CD4-positive, alpha-beta T cell treated with Interleukin-6 at 100 ng/mL for 8 hours (primary cell): ENCODE measurements at regions not wholly inside any gene's neighbourhood (a gene's known extent, or its start where the extent isn't known, plus 50 kb on each side); places are given as distances from the start of the nearest gene placed in this dataset.

Experiments
- DNase-seq: peaks from one replicate; pipeline ENCODE4 v3.0.0-alpha.2; 2020; ENCODE audit warnings: mixed read lengths, low spot score

DNA sequence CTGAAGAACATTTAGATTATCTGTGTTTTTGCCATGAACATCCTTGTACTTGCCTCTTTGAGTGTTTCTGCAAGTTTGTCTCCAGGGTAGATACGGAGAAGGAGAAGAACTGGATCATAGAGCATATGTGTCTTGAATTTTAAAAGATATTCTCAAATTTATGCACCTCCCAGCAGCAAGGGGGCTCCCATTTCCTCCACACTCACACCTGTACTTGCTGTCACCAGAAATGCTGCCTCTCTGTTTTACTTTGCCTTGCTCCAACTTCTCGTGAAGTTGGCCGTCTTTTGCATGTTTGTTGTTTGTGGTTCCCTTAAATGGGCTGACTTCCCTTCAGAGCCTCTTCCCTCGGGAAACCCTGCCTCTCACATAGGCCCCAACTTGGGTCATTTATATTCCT lies 171.0 kb downstream of the TFAP2C start:
- no peak for DNase-seq

DNA sequence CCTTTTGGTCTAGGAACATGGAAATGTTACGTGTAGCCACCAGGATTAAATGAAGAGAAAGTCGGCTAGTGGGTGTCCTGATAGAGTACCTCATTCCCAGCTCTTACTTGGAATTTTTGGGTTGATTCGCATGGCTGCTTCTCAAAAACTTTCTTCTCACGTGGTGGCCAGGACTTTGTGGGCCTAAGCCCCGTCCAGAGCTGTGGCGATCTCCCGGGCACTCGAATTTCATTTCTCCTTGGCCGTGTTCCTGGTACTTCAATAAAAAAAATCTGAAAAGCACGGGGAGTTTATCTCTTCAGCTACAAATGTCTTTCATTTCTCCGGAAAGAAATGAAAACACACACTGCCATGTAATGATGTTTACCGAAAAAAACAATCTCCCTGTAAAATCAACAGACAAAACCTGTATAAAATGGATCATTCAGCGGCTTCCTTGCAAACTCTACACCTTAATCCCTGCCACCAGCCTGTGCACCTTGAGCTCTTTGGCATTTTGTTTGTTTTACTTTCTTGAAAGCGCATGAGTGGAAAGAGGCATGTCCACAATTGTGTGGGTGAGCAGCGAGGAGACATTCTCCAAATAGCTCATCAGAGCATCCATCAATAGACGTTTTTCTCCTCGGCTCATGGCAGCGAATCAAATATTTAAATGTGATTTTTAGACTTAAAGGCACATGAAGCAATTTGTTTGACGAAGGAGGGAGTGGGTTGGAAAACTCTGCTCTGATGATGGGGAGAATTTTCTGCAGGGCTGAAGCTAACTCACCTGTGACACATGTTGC lies 173.1 kb downstream of the TFAP2C start:
- no peak for DNase-seq

DNA sequence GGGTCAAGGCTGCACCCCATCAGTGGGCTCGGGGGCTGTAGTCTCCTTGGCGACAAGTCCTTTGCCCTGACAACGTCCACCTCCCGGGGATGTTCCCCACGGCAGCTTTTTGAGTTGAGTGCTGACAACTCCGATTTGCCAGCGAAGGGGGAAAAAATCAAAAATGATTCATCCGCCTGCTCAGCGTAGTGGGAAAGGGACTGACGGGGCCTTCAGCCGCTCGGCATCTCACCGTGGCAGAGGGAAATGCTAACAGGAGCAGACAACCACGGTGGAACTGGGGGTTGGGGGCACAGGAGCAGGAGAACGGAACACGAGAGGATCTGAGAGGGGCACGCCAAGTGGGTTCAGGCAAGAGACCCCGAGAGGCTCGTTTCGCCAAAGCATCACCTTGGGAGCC lies 173.7 kb downstream of the TFAP2C start:
- DNase-seq, result no peak

DNA sequence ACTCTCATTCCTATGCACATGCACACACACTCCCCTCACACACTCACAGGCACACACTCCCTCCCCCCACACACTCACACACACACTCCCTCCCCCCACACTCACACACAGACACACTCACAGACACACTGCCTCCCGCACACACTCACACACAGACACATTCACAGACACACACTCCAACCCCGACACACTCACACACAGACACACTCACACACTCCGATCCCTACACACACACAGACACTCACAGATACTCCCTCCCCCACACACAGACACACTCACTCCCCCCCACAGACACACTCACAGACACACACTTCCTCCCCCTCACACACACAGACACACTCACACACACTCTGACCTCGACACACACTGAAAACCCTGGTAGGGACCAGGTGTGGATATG lies 176.2 kb downstream of the TFAP2C start:
- no peak for DNase-seq

DNA sequence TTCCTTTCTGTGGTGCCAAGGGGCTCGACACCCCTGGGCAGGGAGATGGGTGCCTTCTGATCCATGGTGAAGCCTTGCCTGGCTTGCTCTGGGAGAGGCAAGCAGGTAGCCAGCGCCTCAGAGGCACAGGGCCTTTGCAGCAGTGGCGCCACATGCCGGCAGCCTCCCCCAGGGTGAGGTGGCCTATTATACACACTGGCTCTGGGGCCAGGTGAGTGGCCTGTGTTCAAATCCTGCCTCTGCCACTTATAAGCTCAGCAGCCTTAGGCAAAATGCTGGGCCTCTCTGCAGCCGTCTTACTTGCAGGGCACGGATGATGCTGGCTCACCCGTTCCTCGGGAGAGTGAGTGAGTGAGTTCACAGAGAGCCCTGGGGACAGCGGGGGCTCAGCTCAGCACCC lies 176.9 kb downstream of the TFAP2C start:
- no peak for DNase-seq

DNA sequence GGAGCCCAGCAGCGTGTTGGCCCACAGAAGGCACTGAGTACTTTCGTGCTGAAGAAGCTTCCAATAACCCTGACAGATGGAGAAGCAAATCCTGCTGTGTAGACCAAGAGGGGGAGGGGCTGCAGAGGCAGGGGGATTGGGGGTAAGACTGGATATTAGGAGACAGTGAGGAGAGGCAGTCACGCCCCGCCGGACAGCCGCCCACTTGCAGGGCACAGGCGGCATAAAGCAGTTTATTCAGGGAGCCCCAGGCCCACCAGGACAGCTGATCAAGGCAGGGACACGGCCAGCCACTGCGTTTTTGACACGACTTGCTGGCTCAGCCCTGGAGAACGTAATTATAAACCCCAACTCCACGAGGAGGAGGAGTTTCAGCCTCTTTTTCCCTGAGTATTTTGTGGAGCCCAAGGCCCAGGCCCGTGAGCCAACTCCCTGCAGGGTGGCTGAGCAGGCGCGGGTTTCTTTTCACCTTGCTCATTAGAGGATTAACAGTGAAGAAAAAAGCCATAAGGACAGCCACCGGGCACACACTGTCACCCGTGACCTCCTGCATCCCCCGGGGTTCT lies 177.9 kb downstream of the TFAP2C start:
- no peak for DNase-seq

DNA sequence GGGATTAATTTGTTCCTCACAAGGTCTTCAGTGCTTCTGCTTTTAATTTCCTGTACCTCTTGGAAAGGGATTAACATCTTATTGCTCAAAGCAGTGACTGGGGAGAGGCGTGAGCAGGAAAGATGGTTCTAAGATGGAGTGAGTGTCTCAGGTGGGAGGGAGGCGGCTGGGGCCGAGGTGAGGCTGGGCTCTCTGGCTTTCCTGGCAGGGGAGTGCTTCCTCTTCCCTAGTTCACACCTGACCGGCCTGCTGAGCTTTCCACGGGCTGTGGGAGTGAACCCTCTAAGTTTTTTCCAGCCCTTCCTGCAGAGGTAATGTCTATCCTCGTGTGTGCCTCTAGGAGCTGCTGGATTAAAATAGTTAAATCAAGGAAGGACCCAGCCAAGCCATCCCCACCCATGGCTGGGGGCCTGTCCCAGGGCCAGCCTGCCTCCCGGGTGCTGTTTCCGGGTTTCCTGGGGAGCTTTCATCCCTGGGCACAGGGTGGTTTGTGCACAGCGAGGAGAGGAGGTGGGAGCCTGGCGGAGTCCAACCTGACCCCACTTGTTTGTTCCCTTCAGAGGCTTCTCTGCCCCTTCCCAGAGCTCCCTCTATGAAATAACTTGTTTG lies 179.1 kb downstream of the TFAP2C start:
- DNase-seq, result no peak

DNA sequence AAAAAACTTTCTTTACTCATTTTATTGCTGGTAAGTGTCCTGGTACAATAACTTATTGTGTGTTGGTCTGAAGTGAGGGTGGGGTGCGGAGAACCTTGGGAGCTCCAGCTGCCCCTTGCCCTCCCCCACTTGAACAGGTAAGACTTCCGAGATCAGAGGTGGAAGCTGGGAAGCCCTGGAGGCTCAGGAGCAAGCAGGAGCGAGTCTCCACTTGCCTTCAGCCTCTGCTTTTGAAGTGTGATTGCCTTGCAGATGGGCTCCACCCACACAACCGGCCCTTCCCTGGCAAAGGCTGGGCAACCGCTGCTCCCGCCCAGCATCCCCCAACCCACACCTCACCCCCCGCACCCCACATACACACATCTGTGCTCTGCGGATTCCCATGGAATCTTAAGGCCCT lies 179.6 kb downstream of the TFAP2C start:
- no peak for DNase-seq

DNA sequence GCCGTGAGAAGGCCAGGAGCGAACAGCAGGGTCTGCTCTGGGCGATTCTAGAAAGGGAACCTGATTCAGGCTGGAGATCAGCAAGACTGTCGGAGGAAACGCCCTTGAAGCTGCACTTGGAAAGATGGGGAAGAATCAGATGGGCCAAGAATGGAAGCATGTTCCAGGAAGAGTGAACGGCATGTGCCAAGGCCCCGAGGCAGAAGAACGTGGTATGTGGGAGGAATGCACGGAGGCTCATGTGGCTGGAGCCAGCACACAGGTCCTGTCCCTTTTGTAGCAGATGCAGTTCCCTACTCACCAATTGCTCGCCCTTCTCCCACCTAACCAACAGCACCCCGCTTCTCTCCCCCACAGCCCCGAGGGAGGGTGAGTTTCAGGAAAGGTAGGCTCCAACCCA lies 180.6 kb downstream of the TFAP2C start:
- DNase-seq, result no peak

DNA sequence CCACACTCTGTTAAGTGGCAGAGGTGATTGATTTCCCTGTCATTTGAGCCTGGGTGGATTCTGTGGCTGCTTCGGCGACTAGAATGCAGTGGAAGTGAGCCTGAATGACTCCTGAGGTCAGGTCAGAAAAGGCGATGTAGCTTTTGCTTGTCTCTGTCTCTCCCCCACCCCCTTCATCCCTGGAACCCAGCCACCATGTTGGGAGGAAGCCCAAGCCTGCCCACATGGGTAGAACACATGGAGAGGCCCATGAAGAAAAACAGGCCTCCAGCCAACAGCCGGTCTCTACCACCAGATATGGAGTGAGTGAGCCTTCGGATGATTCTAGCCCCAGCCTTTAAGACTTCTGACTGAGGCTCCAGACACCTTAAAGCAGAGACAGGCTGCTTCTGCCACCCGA lies 181.0 kb downstream of the TFAP2C start:
- no peak for DNase-seq

DNA sequence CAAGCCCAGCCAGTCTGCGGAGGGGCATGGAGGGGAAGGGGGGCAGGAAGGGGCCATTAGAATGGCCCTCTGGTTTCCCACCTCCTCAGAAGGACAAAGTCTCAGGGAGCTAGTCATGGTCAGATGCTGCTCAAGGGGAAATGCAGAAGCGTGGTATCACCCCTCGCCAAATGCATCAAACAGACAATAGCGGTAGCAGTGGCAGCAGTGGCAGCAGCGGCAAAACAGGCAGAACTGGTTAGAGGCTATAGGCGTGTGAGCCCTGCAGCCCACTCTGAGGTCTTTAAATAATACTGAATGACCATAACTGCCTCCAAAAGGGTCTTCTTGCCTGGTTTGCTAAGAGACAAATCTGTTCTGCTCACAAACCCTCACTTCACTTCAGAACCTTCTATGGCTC lies 186.7 kb downstream of the TFAP2C start:
- no peak for DNase-seq

DNA sequence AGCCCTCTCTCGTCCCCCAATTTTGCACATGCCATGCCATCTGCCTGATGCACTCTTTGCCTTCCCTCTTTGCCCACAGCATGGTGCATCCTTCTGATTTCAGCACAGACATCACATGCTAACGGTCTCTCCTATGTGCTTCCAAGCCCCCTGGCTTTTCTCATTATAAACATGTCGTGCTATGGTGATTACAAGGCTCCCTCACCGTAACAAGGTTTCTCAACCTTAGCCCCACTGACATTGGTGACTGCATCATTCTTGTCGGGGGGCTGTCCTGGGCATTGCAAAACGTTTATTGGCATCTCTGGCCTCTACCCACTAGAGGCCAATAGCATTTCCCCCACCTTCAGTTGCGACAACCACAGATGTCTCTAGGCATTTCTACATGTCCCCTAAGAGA lies 187.2 kb downstream of the TFAP2C start:
- no peak for DNase-seq

DNA sequence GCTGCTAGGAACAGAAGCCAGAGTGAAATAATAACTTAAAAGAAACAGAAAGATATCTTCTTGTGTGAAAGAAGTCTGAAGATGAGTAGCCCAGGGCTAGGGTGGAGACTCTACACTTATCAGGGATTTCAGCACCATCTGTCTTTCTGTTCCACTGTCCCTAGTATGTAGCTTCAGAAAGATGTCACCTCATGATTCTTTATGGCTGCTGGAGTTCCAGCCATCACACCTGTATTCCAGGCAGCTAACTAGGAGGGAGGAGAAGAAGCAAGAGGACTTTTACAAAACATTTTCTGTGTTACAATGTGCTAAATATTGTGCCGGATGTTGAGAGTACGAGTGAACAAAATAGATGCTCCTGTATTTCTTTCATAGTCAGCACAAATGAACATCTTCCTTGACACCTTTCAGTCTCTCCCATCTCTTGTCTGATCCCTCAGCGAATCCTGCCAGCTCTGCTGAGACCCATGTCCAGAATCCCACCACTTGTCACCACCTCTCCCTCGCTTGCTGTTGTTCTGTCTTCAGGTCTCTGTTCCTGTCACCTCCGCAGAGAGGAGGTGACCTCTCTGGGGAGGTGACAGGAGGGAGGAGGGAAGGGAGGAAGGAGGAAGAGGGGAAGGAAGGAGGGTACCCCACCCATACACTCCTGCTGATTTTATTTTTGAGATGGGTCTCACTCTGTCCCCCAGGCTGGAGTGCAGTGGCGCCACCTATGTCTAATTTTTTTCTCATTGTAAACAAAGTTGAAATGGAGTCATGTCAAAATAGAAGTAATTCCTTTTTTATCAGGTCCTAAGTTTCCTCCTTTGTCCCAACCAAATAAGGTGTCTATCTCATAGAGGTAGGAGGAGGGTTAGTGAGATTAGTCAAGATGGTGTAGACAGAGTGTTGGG lies 188.9 kb downstream of the TFAP2C start:
- no peak for DNase-seq

DNA sequence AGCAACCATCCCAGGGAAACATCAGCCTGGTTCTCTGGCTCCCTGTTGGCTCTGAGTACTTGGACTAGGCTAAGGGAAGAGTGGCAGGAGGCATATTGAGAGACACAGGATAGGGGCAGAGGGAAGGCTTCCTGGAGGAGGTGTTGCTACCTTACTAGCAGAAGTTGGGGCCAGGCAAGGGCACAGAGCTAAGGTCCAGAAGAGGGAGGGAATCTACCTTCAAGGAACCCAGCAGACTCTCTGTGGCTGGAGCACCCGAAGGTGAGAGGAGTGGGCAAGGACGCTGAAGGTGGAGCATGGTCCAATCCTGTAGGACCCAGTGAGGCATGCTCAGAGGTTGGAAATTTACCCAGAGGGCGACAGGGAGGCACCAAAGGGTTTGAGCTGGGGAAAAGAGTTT lies 191.9 kb downstream of the TFAP2C start:
- DNase-seq, result no peak

DNA sequence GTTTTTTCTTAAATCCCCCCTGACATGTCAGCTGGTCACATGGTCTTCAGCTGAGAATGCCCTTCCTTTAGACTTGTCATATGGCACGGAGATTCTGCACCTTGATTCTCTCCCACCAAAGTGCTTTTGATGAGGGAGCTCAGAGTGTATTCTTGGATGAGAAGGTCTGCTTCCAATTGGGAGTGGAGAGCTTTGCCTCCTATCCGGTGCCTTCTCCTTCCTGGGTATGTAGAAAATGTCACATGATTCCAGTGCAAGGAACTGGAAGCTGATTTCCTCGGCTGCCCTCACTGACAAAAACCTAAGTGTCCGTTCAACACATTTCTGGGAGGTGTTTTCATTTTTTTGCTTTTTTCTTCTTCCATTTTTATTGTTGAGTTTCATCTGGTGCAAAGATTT lies 197.2 kb downstream of the TFAP2C start:
- DNase-seq, result no peak

DNA sequence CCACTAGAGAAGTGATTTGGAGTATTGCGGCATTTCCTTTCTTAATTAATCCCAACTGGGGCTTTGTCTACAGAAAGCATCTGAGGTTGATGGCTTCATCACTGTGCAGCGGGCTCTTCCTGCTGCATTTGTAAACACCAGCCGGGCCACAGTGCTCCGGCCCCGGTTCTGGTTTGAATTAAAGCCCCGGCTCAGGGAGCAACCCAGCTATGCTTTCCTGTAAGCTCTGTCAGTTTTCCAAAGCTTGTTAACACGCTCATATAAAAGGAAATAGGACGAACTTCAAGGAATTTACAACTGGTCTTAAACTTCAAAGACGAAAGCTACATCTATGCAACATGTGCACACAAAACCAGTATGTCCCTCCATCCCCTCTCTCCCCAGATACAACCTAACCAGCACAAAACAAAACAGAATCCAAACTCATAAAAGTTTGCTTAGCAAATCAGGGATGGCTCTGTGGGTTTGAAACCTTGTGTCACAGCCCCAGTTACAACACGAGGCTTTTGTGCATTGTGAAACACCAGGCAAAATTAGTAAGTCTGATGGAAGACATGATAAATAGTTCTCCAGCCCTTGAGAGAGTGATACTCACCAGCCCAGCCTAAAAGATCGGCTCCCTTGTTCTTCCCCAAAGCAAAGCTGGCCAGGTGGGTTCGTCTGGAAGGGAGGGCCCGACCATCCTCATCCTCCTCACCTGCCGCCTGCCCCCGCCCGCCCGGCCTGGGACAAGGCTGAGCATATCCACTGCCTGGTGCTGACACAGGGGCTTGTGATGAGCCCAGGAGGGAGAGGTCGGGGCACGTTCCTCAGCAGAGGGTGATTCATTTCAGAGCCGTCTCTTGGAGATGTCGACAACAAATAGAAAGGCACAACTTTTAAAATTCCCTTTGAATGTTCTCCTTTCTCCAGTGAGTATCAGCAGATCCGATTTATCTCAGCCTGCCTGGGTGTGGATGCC lies 197.9 kb downstream of the TFAP2C start:
- no peak for DNase-seq

DNA sequence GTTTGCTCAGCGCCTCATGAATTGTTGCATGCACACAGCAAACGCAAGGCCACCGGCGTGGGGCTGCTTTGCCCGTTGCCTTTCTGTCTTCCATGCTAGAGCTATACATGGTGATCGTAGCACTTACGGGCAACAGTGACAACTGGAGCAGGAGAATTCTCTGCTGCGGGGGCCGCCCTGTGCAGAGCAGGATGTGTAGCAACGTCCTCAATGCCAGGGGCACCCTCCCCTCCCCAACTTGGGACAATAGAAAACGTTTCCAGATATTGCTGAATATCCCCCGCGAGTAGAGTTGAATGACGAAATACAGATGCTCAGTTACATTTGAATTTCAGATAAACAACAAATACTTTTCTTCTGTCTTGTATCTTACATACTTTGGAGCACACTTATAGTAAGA lies 198.7 kb downstream of the TFAP2C start:
- DNase-seq, result no peak

DNA sequence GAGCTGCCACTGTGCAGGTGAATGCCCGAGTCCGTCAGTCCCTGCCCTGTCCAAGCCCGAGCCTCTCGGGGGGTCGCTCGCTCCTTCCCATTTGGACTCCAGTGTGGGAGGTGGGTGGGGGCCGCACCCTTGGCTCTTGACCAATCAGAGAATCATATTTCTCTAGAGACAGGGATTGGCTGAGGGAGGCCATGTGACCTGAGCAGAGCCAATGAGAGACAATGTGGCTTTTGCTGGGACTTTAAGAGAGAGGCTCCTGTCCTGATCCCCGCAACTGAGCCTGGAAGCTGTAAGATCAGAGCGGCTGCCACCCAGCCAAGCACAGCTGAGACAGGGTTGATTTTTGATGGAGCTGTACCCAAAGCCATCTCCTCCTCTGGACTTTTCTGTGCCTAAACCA lies 199.3 kb downstream of the TFAP2C start:
- no peak for DNase-seq

DNA sequence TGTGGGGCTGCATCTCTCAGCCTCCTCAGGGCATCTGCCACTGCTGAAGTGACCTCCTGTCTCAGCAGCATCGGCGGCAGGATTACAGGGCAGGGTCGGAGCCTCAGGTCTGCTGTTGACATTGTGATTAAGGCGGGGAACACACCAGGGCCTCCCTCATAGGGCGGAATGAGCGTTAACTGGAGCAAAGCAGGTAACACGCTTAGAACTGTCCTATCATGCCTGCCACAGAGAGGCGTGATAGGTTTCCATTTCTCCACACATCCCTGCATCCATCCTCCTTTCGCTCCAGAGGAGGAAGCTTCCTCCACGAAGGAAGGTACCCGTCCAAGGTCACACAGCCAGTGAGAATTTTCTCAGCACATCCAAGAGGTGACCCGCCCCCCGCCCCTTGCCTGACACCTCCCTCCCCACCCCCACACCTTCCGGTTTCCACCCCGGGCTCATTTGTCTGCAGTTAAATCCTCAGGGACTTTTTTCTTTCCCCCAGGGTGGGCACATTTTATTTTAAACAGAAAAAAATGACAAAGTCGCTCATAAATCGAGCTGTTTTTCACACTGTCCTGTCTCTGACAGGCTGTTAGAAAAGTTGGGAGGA lies 200.8 kb downstream of the TFAP2C start:
- DNase-seq, result no peak

DNA sequence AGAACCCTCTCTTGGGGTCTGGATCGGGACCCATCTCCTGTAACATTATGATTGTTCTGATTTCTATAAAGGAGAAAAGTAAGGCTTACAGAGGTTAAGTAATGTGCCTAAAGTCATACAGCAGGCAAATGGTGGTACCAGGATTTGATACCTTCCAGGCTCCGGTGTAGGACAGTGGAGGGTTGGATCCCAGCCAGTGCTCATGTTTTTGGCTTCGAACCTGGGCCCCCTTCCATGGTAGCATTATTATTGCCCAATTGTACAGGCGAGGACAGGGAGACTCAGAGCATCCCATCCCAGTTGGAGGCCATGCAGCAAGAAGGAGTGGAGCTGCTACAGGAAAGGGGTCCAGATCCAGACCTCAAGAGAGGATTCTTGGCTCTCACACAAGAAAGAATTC lies 202.7 kb downstream of the TFAP2C start:
- DNase-seq, result no peak

DNA sequence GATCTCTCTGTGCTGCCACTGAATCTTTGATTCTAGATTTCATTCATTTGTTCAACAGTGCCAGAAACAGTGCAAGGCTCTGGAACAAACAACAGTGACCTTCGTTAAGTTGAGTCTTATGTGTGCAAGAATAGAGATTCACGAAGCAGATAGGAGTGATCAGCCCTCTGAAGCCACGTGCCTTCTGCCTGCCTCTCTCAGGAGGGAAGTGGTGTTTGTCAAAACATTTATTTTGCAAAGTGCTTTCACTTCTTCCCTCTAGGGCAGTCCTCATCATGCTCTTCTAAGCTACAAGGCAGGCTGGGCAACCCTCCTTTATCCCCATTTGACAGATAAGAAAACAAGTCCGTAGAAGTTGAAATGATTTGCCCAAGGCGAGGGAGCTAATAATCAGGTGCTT lies 204.3 kb downstream of the TFAP2C start:
- DNase-seq, result no peak
